Fibroblast of skin of back (primary cell): ENCODE measurements at regions not wholly inside any gene's neighbourhood (a gene's known extent, or its start where the extent isn't known, plus 50 kb on each side); places are given as distances from the start of the nearest gene placed in this dataset.
A peak's percentile ranks its signal among the peaks of the same experiment; 100 is the strongest.

Source experiments
- DNase-seq: peaks from one replicate; pipeline ENCODE4 v3.0.0-alpha.2; 2013

DNA sequence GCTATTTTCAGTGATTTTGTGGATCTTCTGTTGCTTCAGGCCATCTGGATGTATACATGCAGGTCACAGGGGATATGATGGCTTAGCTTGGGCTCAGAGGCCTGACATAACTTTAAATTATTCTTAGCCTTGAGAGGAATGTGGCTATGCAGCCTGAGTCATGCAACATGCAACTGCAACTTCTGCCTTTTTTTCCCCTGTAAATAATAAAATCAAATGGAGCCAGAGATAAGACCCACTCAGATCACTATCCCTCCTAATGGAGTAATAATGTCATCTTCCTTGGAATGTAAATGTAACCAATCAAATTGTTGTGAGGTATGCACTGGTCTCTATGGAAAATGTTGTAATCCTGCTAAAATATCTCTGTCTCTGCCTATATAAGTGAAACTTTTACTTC, 54.9 kb downstream of the MAGEB17 start:
- peak; percentile 85 for DNase-seq

DNA sequence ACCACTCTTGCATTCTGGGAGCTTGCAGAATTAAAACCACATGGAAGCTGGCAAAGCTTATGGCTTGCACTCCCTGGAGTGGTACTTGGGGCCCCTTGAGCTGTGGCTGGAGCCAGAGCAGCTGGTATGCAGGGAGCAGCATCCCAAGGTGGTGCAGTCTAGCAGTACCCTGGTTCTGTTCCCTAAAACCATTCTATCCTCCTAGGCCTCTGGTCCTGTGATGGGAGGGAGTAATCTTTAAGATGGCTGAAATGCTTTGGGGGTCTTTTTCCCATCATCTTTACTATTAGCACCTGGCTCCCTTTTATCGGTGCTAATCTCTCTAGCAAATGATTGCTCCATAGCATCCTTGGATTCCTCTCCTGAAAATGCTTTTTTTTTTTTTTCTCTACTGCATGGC, 56.1 kb downstream of the MAGEB17 start:
- DNase-seq: no peak

DNA sequence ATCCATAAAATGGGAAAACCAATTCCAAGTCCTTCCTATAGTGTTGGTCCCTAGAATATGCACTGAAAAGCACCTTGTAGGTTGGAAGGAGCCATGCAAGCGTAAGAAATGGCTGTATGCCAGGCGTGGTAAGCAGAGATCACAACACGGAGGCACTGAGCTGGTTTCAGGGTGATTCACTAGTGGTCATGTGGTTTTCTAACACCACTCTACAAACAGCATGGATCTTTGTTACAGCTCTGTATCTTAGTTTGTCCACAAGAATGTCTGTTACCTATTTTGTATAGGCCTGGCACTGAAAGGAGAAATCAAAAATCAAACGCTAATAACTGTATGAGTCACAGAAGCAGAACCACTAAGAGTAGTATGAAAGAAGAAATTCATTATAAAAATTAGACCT, 71.9 kb downstream of the MAGEB17 start:
- DNase-seq: peak; percentile 78

DNA sequence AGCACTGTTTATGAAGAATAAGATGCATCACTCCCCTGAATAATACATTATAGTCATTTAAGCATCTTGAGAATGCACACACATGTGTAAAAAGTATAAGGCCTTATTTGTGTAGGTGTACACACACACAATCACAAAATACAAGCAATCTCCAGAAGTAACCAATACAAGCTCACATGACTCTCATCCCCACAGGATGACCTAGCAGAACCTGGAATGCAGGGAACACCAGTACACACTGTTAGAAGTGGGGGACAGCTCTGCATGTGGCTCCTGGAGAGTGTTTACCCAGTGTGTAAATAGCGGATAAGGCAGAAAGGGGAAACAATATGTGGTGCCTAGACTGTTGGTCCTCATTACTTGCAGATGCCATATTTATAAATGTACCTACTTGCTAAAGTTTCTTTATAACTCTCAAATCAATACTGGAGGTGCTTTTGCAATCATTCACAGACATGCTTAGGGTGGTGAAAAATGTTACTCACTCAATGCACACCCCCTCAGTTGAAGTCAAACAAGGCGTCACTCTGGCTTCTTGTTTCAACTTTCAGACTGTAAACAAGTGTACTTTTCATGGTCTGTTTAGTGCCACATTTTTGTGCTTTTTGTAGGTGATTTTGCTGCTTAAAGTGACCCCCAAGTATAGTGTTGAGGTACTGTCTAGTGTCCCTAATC, 73.1 kb downstream of the MAGEB17 start:
- no peak for DNase-seq

DNA sequence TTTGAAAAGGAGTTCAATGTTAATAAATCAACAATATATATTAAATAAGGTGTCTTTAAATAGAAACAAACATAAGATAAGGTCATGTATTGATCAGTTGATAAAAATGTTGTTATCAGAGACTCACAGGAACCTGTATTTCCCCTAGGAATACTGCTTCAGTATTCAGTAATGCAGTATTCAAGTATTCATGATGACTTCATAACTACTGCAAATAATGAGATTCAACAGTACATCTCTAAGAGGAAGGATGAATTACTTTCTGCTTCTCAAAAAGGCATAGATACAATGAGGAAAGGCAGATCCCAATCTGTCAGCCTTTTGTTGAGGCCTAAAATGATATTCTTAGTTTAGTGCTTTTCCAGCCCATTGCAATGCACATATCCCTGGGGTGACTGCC, 73.7 kb downstream of the MAGEB17 start:
- DNase-seq: no peak

DNA sequence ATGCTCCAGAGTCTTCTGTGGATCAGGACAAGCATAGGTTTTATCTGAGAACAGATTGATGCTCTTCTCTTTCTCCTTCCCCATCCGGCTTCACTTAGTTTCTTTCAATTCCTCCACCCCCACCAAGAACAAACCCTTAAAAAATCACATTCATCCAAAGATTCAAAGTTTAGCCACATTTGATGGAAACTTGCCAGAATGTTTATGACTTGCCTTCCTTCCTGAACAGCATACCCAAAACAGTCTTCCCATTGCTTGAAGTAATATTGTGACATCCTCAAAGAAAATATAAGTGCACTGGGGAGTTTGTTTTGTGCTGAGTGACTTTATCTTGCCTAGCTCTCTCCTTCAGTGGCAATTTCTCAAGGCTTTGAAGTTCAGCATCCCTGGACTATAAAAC, 83.0 kb downstream of the MAGEB17 start:
- DNase-seq: peak; percentile 59

DNA sequence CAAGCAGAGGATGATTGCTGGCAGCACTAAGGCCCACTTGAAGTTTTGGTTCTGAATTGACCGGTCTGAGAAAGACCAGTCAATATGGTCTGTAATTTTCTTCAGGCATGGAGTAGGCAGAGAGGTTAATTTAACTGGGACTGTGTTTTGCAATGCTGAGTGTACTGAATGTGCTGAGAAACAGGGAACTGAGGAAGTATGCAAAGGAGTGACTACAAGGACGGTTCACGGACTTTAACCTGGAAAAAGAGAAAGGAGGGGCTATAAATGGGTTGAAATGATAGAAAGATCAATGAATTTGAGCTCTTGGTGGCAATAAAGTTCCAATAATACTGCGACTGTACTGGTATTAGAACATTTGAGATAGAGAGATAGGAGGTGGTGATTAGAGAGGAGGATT, 84.5 kb downstream of the MAGEB17 start:
- DNase-seq: no peak

DNA sequence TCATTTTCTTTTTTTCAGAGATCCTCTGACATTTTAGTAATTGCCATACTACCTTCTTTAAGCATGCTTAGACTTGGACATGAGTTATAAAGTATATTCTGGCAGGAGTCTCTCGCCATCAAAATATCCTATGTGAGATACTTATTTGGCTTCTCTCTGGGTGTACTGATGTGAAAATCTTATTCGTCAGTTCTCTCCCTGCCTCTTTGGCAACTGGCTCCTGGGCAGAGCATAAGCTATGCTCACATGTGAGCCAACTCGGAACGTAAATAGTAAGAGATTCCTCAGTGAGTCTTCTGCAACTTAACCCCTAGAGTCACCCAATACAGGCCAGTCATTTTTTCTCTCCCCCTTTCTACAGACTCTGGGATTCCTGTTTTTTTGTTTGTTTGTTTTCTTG, 91.6 kb downstream of the MAGEB17 start:
- DNase-seq: no peak

DNA sequence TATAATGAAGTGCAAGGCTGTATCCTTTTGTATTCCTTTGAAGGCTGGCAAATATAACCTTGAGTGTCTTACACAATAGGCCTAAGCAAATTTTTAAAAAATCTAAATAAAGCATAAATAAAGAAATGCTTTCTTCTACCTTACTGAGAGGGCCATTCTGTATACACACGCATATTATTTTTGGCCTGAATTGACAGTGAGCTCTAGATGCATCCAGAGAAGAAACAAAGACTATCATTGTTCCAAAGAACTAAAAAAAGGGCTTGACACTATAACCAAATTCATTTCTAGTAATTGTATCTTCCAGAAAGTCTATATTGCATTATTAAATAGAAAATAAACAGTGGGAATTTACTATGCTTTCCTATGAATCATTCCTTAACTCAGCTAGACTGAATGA, 100.2 kb downstream of the MAGEB17 start:
- DNase-seq: no peak

DNA sequence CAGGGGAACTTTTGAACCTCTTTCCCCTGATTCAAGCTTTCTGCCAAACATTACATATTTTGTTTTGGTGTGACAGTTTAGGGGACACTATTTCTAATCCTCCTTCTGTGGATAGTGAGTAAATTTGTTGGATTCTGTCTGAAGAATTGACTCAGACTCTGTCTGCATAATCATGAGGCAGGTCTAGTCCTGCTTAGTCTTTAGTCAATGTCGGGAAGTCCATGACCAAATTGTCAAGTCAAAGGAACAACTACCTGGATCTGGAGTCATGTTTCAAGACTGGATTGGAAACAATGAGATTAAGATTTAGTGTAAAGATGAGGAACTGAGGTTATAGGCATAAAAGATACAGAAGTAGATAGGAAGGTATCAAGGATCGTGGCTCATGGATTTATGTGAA, 100.9 kb downstream of the MAGEB17 start:
- no peak for DNase-seq

DNA sequence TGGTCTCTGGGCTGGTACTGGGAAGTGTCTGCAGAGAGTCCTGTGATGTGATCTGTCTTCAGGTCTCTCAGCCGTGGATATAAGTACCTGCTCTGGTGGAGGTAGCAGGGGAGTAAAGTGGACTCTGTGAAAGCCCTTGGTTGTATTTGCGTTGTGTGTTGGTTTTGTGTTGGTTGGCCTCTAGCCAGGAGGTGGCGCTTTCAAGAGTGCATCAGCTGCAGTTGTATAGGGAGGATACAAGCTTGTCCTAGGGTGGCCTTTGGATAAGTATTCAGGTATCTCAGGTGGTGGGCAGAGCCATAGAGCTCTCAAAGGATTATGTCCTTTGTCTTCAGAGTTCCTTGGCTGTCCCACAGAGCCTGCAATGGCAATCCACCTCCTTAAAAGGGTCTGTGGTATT, 111.6 kb downstream of the MAGEB17 start:
- no peak for DNase-seq

DNA sequence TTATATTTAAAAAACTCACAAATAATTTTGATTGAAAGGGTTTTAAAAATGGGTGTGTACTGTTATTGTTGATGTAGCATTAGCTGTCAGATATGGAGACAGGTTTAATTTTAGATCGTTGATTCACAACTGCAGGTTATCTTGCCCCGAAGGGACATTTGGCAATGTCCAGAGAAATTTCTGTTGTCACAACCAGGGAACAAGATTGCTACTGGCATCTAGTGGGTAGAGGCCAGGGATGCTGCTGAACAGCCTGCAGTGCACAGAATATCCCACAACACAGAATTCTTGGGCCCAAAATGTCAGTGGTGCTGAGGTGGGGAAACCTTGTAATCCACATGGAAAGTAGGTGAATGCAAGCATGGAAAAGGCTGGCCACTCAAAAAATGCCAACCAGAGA, 114.9 kb downstream of the MAGEB17 start:
- no peak for DNase-seq

DNA sequence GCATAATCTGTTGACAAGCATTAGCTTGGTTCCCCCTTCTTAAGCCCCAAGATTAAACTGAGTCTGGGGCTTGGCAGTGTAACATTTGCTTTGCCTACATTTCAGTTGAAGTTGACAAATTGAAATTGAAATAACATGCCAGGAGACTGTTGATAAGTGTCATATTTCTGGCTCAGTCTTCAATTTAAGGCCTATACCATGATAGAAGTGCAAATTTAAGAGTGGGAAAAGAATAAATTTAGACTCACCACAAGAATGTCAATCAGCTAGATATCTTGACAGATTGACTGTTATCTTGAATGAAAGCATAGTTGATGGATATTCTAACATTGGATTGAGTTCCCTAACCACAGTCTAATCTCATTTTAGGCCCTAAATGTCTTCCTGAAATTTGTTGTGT, 117.6 kb downstream of the MAGEB17 start:
- no peak for DNase-seq

DNA sequence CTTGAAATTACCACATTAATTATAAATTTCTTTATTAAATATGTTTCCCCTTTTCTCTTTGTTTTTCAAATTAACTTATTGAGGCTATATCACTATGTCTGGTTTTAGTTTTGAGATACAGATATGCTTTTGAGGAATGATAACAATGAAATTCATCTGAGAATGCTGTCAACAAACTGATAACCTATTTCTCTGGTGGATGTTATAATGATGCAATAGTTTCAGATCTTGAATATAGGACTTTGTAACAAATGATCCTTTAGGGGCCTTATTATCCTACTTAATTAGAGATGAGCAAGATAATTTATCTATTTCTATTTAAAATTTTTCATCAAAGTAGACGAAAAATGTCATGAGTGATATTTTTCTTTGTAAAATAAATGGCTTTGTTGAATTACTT, 123.7 kb downstream of the MAGEB17 start:
- DNase-seq: no peak

DNA sequence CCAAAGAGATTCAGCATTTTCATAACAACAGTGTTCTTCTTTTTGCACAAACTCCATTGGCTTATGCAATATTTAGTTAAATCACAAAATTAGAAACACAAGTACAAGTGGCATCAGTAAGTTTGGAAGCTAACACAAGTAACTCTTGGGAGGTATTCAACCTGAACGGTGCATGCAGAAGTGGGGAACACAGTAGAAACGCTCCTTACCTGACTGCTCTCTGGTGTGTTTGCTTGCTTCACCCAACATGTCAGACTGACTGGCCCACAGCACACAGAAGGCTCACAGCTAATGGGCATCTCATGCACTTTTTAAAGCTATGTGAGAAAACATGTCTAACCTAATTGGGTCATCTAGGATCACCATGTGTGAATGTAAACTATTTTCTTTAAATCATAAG, 133.6 kb downstream of the MAGEB17 start:
- no peak for DNase-seq

DNA sequence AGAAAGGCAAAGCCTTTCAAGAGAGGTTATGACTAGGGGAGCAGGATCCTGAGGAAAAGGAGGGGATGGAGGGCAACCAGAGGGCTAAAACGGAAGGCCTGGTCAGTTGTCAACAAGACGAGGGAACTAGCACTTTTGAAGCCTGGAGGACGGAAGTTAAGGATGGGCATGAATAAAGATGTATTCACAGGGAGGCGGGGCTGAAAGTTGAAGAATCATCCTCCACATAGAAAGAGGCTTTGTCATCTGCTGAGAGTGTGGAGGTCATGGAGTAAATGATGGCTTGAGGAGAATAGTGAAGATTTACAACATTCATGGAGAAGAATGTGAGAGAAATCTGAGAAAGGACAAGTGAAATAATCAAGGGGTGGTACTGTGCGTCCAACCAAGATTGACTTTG, 137.5 kb downstream of the MAGEB17 start:
- DNase-seq: no peak

DNA sequence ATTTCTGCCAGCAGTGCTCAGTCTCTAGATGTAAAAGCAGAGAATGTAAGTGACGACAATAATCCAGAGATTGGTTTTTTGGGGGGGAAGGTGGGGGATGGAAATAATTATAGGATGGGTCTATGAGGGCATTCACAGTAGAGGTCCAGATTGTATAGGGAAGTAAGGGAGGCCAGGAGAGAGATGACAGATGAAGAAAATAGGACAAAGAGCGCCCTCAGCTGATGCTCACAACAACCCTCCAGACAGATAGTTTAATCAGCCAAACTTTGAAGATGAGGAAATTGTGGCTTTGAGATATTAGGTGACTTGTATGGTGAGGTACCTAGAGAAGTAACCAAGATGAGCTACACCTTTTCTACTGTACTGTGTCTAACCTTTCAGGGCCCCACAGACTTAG, 137.9 kb downstream of the MAGEB17 start:
- DNase-seq: no peak

DNA sequence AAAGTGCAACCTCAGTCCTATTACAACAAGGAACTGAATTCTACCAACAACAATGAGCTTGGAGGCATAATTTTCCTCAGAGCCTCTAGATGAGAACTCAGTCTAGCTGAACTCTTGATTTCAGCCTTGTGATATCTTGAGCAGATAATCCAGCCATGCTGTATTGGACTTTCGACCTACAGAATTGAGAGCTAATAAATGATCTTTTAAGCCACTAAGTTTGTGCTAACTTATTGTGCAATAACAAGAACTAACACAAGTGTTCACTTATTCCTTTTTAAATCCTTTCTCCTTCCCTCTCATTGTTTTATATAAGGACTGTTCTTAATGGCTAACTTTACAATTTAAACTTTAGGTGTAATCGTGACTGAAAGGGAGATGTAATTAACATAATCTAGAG, 140.7 kb downstream of the MAGEB17 start:
- no peak for DNase-seq

DNA sequence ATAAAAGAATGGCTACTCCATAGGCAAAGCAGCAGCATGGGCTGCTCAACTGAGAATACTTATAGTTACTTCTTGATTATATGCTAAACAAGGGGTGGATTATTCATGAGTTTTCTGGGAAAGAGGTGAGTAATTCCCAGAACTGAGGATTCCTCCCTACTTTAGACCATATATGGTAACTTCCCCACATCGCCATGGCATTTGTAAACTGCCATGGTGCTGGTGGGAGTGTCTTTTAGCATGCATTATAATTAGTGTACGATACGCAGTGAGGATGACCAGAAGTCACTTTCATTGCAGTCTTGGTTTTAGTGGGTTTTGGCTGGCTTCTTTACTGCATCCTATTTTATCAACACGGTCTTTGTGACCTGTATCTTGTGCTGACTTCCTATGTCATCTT, 141.5 kb downstream of the MAGEB17 start:
- no peak for DNase-seq

DNA sequence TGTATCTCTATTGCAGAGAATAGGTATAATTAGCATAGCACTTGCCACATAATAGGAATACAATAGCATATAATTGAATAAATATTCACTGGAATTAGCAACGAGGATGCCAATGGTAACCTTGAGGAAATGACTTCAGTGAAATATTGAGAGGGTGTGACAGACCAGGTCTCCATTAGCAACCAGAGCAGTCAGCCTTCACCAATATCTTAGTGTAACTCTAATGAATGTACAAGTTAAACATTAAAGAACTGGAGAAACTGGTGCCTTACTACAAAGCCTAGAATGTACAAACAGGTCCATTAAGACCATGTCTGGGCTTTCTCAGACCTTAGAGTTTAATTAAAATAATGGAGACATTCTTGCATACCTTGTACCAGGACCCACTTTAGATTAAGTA, 143.0 kb downstream of the MAGEB17 start:
- DNase-seq: no peak

DNA sequence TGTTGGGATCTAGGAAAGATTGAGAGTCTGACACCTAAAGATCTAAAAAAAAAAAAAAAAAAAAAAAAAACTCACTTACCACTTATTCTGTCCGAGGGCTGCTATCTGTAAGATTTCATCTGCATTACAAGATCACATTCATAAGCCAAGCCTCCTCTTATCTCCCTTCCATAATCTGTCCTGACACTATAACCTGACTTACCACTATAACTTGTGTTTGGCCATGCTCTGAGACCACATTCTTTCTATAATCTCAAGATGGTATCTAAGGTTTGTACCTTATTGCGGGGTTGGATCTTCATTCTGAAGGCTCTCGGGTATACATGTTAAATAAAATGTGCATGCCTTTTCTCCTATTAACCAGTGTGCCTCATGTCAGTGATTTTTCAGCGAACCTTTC, 144.4 kb downstream of the MAGEB17 start:
- DNase-seq: no peak

DNA sequence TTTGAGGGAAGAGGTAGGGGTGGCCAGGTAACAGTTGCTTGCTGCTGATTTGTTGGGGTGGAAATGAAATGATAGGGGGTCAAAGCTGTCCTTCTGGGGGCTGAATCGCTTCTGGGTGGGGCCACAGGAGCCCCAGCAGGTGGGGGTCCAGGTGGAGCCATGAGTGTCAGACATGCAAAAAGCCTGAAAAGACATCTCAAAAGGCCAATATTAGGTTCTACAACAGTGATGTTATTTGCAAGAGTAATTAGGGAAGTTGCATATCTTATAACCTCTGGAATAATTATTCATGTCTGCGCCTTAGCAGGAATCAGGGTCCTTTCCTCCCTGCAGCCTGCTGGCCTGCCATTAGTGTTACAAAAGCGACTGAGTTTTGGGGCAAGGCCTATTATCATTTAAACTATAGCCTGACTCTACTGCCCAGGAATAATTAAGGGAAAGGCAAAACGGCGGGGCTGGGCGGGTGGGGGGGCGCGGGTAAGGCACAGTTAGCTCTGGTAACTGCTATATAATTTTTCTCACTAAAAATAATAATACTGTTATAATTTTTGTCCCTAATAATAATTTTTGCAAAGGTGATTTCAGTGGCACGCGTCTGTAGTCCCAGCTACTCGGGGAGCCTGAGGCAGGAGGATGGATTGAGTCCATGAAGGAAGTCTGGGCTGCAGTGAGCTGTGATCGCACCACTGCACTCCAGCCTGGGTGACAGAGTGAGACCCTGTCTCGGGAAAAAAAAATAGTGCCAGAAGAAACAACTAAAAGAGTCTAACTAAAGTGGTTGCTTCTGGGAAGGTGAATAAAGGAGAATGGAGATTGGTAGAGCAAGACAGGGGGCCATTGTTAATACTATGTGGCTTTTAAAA, 145.7 kb downstream of the MAGEB17 start:
- DNase-seq: no peak

DNA sequence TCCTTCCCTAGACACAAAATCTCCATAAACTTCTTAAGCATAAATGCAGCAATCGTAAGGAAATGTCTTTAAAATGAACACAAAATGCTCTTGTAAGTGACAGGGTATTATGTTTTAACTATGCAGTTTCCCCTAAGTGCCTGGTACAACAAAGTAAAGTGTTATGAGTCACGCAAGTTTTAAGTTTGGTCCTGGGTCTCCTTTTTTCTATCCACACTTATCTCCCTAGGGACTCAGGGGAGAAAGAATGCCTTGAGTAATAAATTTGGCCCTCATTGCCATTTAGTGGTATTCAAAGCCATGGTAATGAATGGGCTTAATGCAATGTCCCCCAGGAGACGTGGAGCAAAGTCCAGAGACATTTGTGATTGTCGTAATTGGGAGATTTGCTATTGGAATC, 149.1 kb downstream of the MAGEB17 start:
- peak; percentile 51 for DNase-seq

DNA sequence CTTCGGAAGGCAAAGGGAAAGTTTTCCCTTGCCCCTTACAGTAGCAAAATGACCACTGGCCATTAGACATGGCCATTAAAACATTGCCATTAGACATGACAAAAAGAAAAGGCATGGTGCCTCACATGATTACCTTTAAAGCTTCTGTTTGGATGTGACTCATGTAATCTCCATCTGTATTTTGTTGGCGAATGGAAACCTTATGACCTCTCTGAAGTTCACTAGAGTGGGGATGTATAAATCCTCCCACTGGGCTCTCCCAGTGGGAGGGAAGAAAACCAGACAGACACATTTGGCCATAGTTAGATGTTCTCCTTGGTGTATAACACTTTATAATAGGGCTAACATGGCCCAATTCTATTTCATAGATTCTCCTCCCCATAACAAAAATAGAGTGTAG, 152.6 kb downstream of the MAGEB17 start:
- DNase-seq: no peak
